GM18505 (cell line): ENCODE measurements at regions not wholly inside any gene's neighbourhood (a gene's known extent, or its start where the extent isn't known, plus 50 kb on each side); places are given as distances from the start of the nearest gene placed in this dataset.

ENCODE experiments used
- ATAC-seq: cut with Tn5 transposase; IDR thresholded peaks from one replicate; pipeline ENCODE4 v1.9.1; 2021; ENCODE audit not compliant: unreplicated experiment
- POLR2A ChIP-seq: IDR thresholded peaks from 4 replicates; pipeline ENCODE4 v1.6.1; 2011; ENCODE audit warnings: borderline replicate concordance; ENCODE audit not compliant: insufficient read depth, insufficient read length; ENCODE audit errors: extremely low read depth

GRCh38 chr12:127334912-127335644 lies 931.9 kb upstream of the TMEM132C start:
- TF ChIP-seq POLR2A, result no peak
- no peak for ATAC-seq

GRCh38 chr12:127336416-127336815 lies 930.6 kb upstream of the TMEM132C start:
- no peak for ATAC-seq
- TF ChIP-seq POLR2A, result no peak

GRCh38 chr12:127339065-127339464 lies 927.9 kb upstream of the TMEM132C start:
- ATAC-seq, result no peak
- no peak for TF ChIP-seq POLR2A

- no peak for TF ChIP-seq POLR2A
- ATAC-seq, result no peak
Measured at GRCh38 chr12:127340381-127340780, 926.6 kb upstream of the TMEM132C start.

GRCh38 chr12:127342861-127343260 lies 924.1 kb upstream of the TMEM132C start:
- TF ChIP-seq POLR2A, result no peak
- ATAC-seq, result no peak

- no peak for TF ChIP-seq POLR2A
- ATAC-seq, result no peak
Measured at GRCh38 chr12:127343940-127344339, 923.0 kb upstream of the TMEM132C start.

GRCh38 chr12:127351481-127352010 lies 915.4 kb upstream of the TMEM132C start:
- TF ChIP-seq POLR2A, result no peak
- ATAC-seq, result no peak

- no peak for TF ChIP-seq POLR2A
- no peak for ATAC-seq
Measured at GRCh38 chr12:127355061-127355841, 911.7 kb upstream of the TMEM132C start.

GRCh38 chr12:127358888-127359287 lies 908.1 kb upstream of the TMEM132C start:
- no peak for TF ChIP-seq POLR2A
- ATAC-seq, result no peak

GRCh38 chr12:127360580-127360979 lies 906.4 kb upstream of the TMEM132C start:
- TF ChIP-seq POLR2A, result no peak

GRCh38 chr12:127362121-127362520 lies 904.8 kb upstream of the TMEM132C start:
- no peak for TF ChIP-seq POLR2A
- no peak for ATAC-seq

More at GRCh38 chr12:127360580-127360979, 906.4 kb upstream of the TMEM132C start:
- ATAC-seq, result no peak

- no peak for TF ChIP-seq POLR2A
- no peak for ATAC-seq
Measured at GRCh38 chr12:127363392-127363791, 903.6 kb upstream of the TMEM132C start.

- no peak for ATAC-seq
- no peak for TF ChIP-seq POLR2A
Measured at GRCh38 chr12:127373559-127373958, 893.4 kb upstream of the TMEM132C start.

- no peak for TF ChIP-seq POLR2A
- ATAC-seq, result no peak
Measured at GRCh38 chr12:127374447-127374846, 892.5 kb upstream of the TMEM132C start.

GRCh38 chr12:127381043-127381668 lies 885.8 kb upstream of the TMEM132C start:
- TF ChIP-seq POLR2A, result no peak
- peak; percentile 87 for ATAC-seq
